ENCODE measurements at regions not wholly inside any gene's neighbourhood (a gene's known extent, or its start where the extent isn't known, plus 50 kb on each side); places are given as distances from the start of the nearest gene placed in this dataset.
"Not testable (repeated sequence)": the region's sequence is repeated elsewhere in the genome, so short reads cannot be mapped to it uniquely, and the experiment has no call there.

GRCh38 chr9:24824607-24825006, 278.9 kb upstream of the IZUMO3 start:
- no peak for DNase-seq

- DNase-seq: no peak
Measured at GRCh38 chr9:24820196-24820595, 274.5 kb upstream of the IZUMO3 start.

- DNase-seq: no peak
Measured at GRCh38 chr9:24817756-24818155, 272.1 kb upstream of the IZUMO3 start.

- DNase-seq: no peak
Measured at GRCh38 chr9:24816006-24816405, 270.3 kb upstream of the IZUMO3 start.

GRCh38 chr9:24801344-24801743, 255.6 kb upstream of the IZUMO3 start:
- DNase-seq: no peak

GRCh38 chr9:24793787-24794186, 248.1 kb upstream of the IZUMO3 start:
- no peak for DNase-seq

- DNase-seq: no peak
Measured at GRCh38 chr9:24776226-24776625, 230.5 kb upstream of the IZUMO3 start.

- DNase-seq: not testable (repeated sequence)
Measured at GRCh38 chr9:24774199-24774598, 228.5 kb upstream of the IZUMO3 start.

- DNase-seq: no peak
Measured at GRCh38 chr9:24766081-24766480, 220.4 kb upstream of the IZUMO3 start.

GRCh38 chr9:24765025-24765756, 219.5 kb upstream of the IZUMO3 start:
- no peak for DNase-seq

- DNase-seq: no peak
Measured at GRCh38 chr9:24738421-24738961, 192.8 kb upstream of the IZUMO3 start.

GRCh38 chr9:24731754-24732153, 186.1 kb upstream of the IZUMO3 start:
- DNase-seq: no peak

GRCh38 chr9:24721621-24722020, 175.9 kb upstream of the IZUMO3 start:
- DNase-seq: no peak

- no peak for DNase-seq
Measured at GRCh38 chr9:24712206-24712605, 166.5 kb upstream of the IZUMO3 start.

GRCh38 chr9:24708814-24709213, 163.1 kb upstream of the IZUMO3 start:
- no peak for DNase-seq

- DNase-seq: no peak
Measured at GRCh38 chr9:24698881-24699518, 153.3 kb upstream of the IZUMO3 start.

GRCh38 chr9:24672336-24672735, 126.6 kb upstream of the IZUMO3 start:
- DNase-seq: no peak

- no peak for DNase-seq
Measured at GRCh38 chr9:24657387-24657786, 111.7 kb upstream of the IZUMO3 start.

- DNase-seq: no peak
Measured at GRCh38 chr9:24652181-24652580, 106.5 kb upstream of the IZUMO3 start.

GRCh38 chr9:24628809-24629208, 83.1 kb upstream of the IZUMO3 start:
- not testable (repeated sequence) for DNase-seq

GRCh38 chr9:24625097-24625496, 79.4 kb upstream of the IZUMO3 start:
- DNase-seq: no peak

- DNase-seq: no peak
Measured at GRCh38 chr9:24624481-24624880, 78.8 kb upstream of the IZUMO3 start.

GRCh38 chr9:24620741-24621140, 75.0 kb upstream of the IZUMO3 start:
- DNase-seq: no peak

GRCh38 chr9:24616863-24617262, 71.2 kb upstream of the IZUMO3 start:
- DNase-seq: no peak

GRCh38 chr9:24614070-24614469, 68.4 kb upstream of the IZUMO3 start:
- no peak for DNase-seq

All from NCI-H2081 treated with DMSO at 0.1 percent for 48 hours (cell line).